HG02840 (cell line): ENCODE measurements at regions not wholly inside any gene's neighbourhood (a gene's known extent, or its start where the extent isn't known, plus 50 kb on each side); places are given as distances from the start of the nearest gene placed in this dataset.

Experiments used
- ATAC-seq: cut with Tn5 transposase; IDR thresholded peaks from one replicate; pipeline ENCODE4 v1.9.1; 2021; ENCODE audit warnings: mild to moderate bottlenecking, moderate library complexity, moderate number of reproducible peaks; ENCODE audit not compliant: unreplicated experiment, low FRiP score

GRCh38 chr2:15715596-15715995, 123.9 kb downstream of the DDX1 start:
- ATAC-seq, result no peak

DNA sequence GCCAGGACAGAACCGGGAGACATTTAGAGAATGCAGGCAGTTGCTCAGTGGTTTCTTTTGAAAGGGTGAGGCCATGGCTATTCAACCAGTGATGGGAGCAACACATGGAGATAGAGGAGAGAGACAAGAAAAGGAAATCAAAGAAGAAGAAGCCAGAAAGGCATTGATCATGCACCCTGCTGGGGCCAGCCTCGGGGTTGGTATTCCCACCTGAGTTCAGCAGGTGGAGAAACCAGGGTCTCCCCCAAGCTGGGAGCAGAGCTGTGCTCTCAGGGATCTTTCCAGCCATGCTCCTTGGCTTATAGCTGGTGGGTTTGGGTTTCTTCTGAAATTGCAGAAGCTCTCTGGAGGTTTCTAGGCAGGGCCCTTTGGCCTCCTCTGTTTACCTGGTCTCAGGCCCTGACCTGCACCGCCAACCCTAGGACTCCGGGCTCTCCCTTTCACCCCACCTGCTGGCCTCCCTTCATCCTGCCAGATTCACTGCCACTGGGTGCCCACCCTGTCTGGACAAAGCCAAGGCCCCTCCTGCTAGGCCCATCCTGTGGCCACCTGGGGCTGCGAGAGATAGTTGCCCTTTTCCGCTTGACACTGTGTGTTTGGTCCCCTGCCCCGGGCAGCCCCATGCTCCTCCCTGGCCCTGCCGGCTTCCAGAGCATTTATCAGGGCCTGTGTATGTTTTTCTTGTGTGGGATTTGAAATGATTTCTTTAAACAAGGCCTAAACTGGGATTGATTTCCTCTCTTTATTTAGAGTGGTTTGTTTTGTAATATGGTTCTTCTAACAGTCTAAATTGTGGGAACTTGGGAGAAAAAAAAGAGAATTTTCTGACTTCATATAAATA, 126.7 kb downstream of the DDX1 start:
- no peak for ATAC-seq

DNA sequence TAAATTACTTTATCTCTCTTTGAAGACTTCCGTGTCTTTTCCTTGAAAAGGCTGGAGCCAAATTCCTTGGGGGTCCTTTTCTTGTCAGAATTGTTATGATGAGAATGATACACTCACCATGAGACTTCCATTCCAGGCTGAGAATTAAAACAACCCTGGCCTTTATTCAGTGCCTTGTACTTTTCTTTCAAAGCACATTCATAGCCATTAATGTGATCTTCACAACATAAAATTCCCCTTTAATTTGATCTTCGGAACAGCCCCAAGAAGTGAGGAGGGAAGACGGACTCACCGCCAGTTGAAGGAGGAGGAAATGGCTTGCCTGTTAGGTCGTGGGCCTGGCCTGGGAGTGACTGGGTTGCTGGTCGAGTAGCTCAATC, 127.3 kb downstream of the DDX1 start:
- ATAC-seq, result no peak

DNA sequence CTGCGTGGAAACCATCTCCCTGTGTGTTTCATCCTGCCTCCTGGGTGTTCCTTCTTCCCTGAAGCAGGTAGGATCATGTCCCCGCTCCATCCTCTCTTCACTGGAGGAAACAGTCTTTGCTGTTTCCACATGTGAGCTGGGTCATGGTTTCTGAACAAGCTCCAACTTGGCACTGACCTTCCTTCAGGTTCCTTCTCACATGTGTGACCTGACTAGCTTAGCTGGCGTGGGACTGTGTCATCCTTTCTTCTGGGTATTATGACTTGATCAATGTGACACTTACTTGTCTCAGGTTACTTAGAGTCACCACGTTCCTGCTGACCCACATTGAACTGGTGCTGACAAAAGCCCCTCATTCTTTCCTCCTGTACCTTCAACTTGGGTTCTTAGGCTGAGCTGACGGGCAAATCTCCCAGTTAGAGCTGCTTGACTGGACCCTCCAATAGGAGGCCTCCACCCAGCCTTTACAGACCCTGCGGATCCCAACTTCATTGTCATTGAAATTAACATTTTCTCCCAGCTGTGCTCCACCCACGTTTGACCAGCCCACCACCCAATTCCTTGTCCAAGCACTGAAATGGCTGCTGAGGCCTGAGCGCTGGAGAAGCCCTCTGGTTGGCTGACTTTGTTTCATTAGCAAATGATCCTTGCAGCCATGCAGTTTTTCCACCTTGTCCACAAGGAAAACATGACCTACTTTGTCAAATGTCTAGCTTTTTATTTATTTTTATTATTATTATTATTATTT, 128.1 kb downstream of the DDX1 start:
- no peak for ATAC-seq

DNA sequence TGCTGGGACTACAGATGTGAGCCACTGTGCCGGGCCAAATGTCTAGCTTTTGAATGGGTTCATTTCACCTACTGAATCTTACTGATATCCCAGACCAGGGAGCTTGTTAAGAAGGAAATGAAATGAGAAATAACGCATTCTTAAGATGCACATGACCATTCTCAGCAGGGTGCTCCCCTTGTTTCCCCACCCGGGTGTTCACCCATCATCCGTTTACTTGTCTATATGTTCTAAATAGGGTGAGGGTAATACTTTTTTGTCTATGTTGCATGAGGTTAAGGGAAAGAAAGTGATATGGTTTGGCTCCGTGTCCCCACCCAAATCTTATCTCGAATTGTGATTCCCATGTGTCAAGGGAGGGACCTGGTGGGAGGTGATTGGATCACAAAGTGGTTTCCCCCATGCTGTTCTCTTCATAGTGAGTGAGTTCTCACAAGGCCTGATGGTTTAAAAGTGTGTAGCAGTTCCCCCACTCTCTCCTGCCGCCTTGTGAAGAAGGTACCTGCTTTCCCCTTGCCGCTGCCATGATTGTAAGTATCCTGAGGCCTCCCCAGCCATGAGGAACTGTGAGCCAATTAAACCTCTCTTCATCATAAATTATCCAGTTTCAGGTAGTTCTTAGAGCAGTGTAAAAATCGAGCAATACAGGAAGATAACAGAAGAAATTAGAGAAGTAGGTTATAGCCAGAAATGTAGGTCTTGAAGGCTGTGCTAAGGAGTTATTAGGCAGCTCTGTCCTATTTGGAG, 129.1 kb downstream of the DDX1 start:
- ATAC-seq, result no peak

- no peak for ATAC-seq
Measured at GRCh38 chr2:15721411-15722067, 129.9 kb downstream of the DDX1 start.

DNA sequence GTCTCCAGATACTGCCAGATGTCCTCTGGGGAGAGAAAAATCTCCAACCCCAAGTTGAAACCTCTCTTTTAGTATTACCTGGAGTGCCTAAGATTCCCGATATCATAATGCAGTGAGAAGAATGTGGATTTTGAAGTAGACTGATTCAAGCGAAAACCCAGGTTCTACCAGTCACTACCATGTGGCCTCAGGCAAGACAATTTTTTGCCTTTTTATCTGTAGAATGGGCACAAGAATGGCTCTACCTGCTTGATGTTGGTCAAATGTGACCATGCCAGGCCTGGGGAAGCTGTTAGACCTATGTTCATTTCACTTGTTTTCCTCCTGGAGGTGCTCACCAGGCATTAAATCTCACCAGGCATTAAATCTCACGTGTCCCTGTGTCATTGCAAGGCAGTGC, 131.3 kb downstream of the DDX1 start:
- ATAC-seq, result no peak

DNA sequence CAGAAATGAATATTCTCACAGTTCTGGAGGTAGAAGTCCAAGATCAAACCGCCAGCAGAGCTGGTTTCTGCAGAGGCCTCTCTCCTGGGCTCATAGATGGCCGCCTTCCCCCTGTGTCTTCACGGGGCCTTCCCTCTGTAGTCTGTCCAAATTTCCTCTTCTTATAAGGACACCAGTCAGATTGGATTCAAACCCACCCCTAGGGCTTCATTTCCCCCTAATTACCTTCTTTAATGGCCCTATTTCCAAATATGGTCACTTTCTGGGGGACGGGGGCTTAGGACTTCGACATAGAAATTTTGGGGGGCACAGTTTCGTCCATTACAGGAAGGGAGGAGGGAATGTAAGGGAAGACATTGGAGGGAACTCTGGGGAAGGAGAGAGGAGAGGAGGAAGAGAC, 132.6 kb downstream of the DDX1 start:
- no peak for ATAC-seq

DNA sequence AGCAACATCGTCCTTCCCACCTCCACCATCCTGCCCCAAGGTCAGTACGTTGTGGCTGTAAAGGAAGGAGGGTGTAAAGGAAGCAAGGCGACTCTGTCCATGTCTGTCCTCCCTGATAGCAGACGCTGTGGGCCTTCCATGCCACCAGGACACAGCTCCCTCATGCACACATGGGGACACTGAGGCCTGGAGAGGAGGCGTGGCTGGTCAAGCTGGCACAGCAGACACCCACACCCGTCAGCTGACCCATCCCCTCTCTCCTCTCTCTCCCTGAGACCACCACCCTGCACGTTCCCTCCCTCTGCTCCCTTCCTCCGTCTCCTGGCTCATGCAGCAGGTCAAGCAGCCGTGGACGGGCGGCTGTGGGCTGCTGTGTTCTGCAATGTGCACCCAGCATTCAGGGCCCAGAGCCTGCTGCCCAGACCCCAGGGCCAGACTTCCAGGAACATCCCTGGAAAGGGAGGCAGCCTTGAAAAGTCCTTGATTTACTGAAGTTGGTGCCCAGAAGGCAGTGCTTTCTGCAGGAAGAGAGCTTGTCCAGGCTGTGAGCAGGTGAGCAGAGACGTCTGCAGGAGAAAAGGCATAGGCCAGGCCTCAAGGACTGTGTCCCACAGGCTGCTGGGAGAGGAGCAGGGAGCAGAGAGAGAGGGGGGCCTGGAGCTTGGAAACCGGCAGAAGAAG, 133.6 kb downstream of the DDX1 start:
- ATAC-seq, result no peak

DNA sequence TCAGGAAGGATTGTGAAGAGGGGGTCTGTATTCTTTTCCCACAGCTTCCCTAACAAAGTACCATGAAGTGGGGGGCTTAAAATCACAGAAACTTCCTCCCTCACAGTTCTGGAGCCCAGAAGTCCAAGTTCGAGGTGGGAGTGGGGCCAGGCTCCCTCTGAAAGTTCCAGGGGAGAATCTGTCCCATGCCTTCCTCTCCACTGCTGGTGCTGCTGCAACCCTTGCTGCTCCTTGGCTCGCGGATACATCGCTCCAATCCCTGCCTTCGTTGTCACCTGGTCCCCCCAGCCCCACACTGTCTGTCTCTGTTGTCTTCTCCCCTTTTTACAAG, 134.1 kb downstream of the DDX1 start:
- ATAC-seq, result no peak

- no peak for ATAC-seq
Measured at GRCh38 chr2:15726321-15727057, 134.8 kb downstream of the DDX1 start.

GRCh38 chr2:15727396-15728244, 136.0 kb downstream of the DDX1 start:
- no peak for ATAC-seq

DNA sequence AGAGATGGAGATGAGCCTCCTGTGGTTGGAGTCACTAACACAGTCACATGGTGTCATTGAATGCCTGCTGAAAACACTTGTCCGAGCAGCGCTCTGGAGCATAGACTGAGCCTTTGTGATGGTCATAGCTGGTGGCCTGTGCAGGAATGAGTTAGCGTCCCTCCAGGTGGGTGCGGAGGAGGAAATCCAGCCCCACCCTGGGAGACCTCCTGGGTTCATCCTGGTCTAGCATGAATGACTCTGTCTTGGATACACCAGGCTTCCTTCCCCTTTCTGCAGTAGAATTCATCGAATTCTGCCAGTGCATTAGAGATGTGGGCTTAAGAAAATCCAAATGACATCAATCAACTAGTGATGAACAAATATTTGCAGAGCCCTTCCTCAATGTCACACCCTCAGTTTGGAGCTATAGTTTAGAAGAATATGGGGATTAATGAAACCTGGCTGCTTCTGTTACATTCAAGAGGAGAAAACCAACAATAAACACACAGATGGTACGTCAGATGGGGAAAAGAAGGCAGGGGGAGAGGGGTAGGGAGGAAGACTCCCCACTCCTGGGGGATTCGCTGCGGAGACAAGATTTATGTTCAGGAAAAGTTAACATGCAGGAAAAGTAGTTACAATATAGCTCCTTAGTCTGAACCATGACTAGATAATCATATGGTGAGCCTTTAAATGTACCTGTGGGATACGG, 136.7 kb downstream of the DDX1 start:
- no peak for ATAC-seq

DNA sequence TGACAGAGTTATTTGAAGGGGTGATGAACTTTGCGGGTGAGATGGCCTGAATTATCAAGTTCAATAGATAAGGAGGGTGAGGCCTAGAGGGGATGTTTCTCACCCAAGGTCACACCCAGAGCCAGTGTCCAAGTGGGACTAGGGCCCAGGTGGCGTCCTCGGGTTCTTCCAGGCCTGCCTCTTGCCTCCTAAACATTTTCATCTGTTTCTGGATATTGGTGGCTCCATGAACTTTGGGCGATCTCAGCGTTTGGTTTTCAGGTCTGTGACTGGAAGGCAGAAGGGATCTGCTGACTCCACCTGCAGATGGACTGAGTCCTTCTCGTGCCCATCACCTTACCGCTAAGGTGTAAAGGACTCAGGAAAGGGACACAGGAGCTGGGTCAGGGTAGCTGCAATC, 137.3 kb downstream of the DDX1 start:
- no peak for ATAC-seq

GRCh38 chr2:15729709-15730544, 138.3 kb downstream of the DDX1 start:
- no peak for ATAC-seq

- no peak for ATAC-seq
Measured at GRCh38 chr2:15730545-15731212, 139.0 kb downstream of the DDX1 start.
